Neutrophil (primary cell): ENCODE measurements at regions not wholly inside any gene's neighbourhood (a gene's known extent, or its start where the extent isn't known, plus 50 kb on each side); places are given as distances from the start of the nearest gene placed in this dataset.

ENCODE experiments used
- H3K27ac ChIP-seq: fragments of 200-600 bp; sonication (generic); 2 replicates; pipeline ENCODE4 v1.5.1; 2016; ENCODE audit warnings: mild to moderate bottlenecking, moderate library complexity
- H3K27me3 ChIP-seq: fragments of 200-600 bp; sonication (generic); 2 replicates; pipeline ENCODE4 v1.6.0; 2016; ENCODE audit warnings: mild to moderate bottlenecking
- H3K36me3 ChIP-seq: fragments of 200-600 bp; sonication (generic); 2 replicates; pipeline ENCODE4 v1.5.1; 2017
- H3K4me1 ChIP-seq, 2 experiments: fragments of 200-600 bp in 1 of 2; sonication (generic) in 1 of 2; 1 replicate in 1 of 2; 2 replicates in 1 of 2; pipeline versions ENCODE4 v1.5.1 to v1.6.1; 2013 to 2016; ENCODE audit warnings: low read depth in 1 of 2, low read length in 1 of 2, mild to moderate bottlenecking in 1 of 2, moderate library complexity in 1 of 2; ENCODE audit not compliant: control insufficient read depth in 1 of 2, insufficient read depth in 1 of 2
- H3K4me3 ChIP-seq, 2 experiments: fragments of 200-600 bp in 1 of 2; sonication (generic) in 1 of 2; 1 replicate in 1 of 2; 2 replicates in 1 of 2; pipeline ENCODE4 v1.5.1; 2013 to 2016; ENCODE audit warnings: low read depth in 1 of 2, low read length in 1 of 2, mild to moderate bottlenecking in 1 of 2, moderate library complexity in 1 of 2
- H3K9me3 ChIP-seq: fragments of 200-600 bp; sonication (generic); 2 replicates; pipeline ENCODE4 v1.5.1; 2016
- TF ChIP-seq, protein P1 (sequence below): fragments of 200-600 bp; sonication (generic); IDR thresholded peaks from 2 replicates; pipeline ENCODE4 v1.5.1; 2016; ENCODE audit warnings: antibody characterized with exemption

DNA sequence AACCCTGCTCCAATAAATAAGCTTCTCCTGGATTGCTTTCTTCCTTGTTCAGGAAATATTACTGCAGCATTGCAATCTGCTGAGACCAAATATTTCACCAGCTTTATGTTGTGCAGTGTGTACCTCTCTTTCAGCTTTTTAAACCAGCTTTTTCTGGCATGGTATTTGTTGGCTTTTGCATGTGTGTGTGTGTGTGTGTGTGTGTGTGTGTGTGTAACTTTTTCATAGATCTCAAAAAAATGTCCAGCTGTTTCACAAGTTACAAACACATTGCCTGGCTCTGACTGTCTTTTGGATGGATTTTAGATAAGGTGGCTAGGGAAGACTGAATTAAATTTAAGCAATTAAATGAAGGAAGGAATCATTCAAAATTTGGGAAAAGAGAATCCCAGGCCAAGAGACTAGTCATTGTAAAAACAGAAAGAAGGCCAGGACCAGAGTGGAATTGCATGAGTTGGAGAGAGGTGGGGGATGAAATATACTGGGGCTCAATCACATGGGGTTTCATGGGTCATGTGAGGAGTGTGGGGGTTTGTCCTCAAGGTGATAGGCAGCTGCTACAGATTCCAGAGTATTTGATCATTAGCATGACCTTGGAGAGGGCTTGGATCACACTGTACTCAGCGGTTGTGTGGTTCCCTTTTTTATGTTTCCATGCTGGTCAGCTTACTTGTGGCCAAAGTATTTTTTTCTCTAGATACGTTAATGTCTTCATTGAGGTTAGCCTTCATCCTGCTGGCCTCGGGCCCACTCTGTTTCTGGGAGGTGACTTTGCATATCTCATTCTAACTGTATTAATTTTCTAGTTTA is 357.7 kb upstream of the BOD1L1 start:
- H3K27me3 ChIP-seq = no peaks in the 10 kb centered on the region
- no peaks in the 10 kb centered on the region for H3K36me3 ChIP-seq
- H3K4me3 ChIP-seq = no peak overlapping the region
- H3K9me3 ChIP-seq = no peaks in the 10 kb centered on the region
- H3K4me1 ChIP-seq = peaks cover 0 to 19% of the 10 kb centered on the region in 2 experiments
- TF ChIP-seq, protein P1, sequence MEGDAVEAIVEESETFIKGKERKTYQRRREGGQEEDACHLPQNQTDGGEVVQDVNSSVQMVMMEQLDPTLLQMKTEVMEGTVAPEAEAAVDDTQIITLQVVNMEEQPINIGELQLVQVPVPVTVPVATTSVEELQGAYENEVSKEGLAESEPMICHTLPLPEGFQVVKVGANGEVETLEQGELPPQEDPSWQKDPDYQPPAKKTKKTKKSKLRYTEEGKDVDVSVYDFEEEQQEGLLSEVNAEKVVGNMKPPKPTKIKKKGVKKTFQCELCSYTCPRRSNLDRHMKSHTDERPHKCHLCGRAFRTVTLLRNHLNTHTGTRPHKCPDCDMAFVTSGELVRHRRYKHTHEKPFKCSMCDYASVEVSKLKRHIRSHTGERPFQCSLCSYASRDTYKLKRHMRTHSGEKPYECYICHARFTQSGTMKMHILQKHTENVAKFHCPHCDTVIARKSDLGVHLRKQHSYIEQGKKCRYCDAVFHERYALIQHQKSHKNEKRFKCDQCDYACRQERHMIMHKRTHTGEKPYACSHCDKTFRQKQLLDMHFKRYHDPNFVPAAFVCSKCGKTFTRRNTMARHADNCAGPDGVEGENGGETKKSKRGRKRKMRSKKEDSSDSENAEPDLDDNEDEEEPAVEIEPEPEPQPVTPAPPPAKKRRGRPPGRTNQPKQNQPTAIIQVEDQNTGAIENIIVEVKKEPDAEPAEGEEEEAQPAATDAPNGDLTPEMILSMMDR = no peak
- no peak overlapping the region for H3K27ac ChIP-seq

DNA sequence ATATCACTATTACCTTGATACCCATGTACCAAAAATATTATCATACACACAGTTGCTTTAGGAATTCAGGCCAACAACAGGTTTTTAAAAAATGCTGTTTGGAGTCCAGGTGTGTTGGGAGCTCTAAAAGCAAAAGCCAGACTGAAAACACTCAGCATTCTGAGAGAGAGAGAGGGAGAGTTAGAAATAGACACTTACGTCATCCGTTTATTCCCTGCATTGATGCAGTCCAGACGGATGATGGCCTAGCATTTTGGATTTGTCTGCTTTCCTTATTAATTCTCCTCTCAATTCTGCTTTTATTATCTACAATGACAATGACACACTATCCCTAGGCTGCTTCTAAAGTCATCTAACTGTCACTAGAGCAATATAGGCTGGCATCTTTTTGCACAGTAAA is 358.3 kb upstream of the BOD1L1 start:
- Histone ChIP-seq H3K36me3 (no peaks in the 10 kb centered on the region), H3K4me1 (peaks cover 0 to 19% of the 10 kb centered on the region in 2 experiments), H3K4me3 (no peak overlapping the region), H3K9me3 (no peaks in the 10 kb centered on the region), H3K27me3 (no peaks in the 10 kb centered on the region), H3K27ac (no peak overlapping the region)
- TF ChIP-seq, protein P1 = no peak

DNA sequence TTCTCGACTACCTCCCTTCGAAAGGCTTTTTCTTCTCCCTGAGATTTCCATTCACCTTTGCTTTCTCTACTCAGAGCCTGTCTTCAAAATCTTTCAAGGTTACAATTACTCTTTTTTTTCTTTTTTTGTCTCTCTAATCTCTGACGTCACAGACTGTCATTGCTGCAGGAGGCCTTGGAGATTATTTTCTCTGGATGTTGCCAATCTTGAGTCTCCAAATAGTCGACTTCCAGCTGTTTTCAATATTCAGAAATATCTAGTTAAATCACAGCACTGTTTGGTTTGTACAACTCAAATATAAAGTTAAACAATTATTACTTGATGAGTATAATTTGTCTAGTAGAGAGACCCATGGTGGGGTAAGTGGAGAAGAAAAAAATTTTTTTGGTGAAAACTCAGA is 359.0 kb upstream of the BOD1L1 start:
- Histone ChIP-seq H3K4me1 (peaks cover 0 to 18% of the 10 kb centered on the region in 2 experiments), H3K27me3 (no peaks in the 10 kb centered on the region), H3K9me3 (no peaks in the 10 kb centered on the region), H3K27ac (no peak overlapping the region), H3K36me3 (no peaks in the 10 kb centered on the region), H3K4me3 (no peak overlapping the region)
- TF ChIP-seq, protein P1 = no peak

DNA sequence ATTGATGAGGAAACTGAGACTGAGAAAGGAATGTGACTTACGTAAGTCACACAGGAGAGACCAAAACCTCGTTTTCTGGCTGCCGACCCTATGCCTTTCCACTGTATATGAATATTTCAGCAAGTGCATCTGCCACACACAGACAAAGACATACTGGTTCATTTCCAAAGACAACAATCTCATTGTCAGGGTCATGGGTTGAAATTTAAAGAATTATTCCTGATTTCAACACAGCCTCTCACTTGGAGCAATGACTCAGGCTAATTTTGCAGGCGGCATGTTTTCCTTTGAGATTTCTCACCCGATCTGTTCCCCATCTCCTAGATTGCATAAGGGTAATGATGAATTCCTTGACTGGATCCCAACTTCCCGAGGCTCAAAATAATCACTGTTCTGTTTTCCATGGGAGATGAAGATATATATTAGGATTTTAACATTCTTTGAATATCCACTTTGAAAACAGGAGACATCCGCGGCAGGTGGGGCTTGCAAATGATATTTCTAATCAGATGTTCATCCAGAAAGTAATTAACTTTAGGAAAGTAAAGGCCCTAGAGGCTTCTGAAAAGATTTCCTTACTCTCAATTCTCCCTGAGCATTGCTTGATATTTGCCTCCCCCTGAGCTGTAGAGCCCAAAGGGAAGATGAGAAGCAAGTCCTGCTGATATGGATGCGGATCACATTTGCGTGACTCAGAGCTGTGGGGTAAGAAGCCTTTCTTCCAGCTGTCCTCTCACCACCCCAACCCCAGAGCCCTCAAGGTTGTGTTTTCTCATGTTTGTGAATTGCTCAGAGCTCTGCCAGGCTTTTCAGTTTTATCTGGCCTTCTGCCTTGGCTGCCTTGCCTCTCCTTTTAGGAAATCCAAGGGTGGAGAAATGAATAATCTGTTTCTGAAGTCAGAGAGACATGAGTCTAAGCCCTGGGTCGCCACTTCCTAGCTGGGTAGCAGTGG is 361.1 kb upstream of the BOD1L1 start:
- no peak overlapping the region for H3K27ac ChIP-seq
- TF ChIP-seq, protein P1 = no peak
- no peaks in the 10 kb centered on the region for H3K27me3 ChIP-seq

DNA sequence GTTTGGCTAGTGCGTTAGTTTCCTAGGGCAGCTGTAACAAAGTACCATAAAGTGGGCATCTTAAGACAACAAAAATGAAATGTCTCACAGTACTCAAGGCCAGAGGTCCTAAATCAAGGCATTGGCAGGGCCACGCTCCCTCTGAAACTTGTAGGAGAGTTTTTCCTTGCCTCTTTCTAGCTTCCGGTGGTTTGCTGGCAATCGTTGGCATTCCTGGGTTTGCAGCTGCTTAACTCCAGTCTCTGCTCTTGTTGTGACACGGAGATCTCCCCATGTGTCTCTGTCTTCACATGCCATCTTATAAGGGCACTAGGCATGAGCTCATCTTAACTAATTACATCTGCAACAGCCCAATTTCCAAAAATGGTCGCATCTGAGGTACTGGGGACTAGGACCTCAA is 362.0 kb upstream of the BOD1L1 start:
- Histone ChIP-seq H3K27me3 (no peaks in the 10 kb centered on the region), H3K36me3 (no peaks in the 10 kb centered on the region), H3K9me3 (no peaks in the 10 kb centered on the region), H3K4me1 (peaks cover 0 to 12% of the 10 kb centered on the region in 2 experiments), H3K27ac (no peak overlapping the region), H3K4me3 (no peak overlapping the region)
- TF ChIP-seq, protein P1 = no peak

More for the DNA sequence above, 361.1 kb upstream of the BOD1L1 start:
- H3K36me3 ChIP-seq = no peaks in the 10 kb centered on the region
- peaks cover 0 to 12% of the 10 kb centered on the region in 2 experiments for H3K4me1 ChIP-seq
- H3K9me3 ChIP-seq = no peaks in the 10 kb centered on the region
- H3K4me3 ChIP-seq = no peak overlapping the region
